Stomach (tissue), 4 donors: ENCODE measurements at regions not wholly inside any gene's neighbourhood (a gene's known extent, or its start where the extent isn't known, plus 50 kb on each side); places are given as distances from the start of the nearest gene placed in this dataset.

Experiments
- CTCF ChIP-seq, 7 experiments: fragments of 450-650 bp in 4 of 7; fragments of 200-600 bp in 3 of 7; sonication (generic) in 3 of 7; IDR thresholded peaks; one replicate each; pipeline ENCODE4 v1.5.1; 2016 to 2019; ENCODE audit warnings: antibody characterized with exemption in 7 of 7, control low read depth in 2 of 7, mild to moderate bottlenecking in 1 of 7
- EP300 ChIP-seq: sonication (generic); formaldehyde crosslinking; IDR thresholded peaks from one replicate; pipeline ENCODE4 v1.6.1; 2017; ENCODE audit warnings: antibody characterized with exemption
- POLR2A ChIP-seq, 4 donors: fragments of 450-650 bp; IDR thresholded peaks; one replicate each; pipeline ENCODE4 v1.6.1; 2016; ENCODE audit warnings: antibody characterized with exemption in 4 of 4, control low read depth in 2 of 4, mild to moderate bottlenecking in 1 of 4, moderate library complexity in 1 of 4
- POLR2AphosphoS5 ChIP-seq, 3 donors: sonication (generic); formaldehyde crosslinking; IDR thresholded peaks; one replicate each; pipeline ENCODE4 v1.6.1; 2016; ENCODE audit warnings: antibody characterized with exemption in 3 of 3

- TF ChIP-seq CTCF (IDR thresholded peaks at IDR 0.05) = no peak
- TF ChIP-seq POLR2A (IDR thresholded peaks at IDR 0.05) = no peak
- no peak for TF ChIP-seq POLR2AphosphoS5 (IDR thresholded peaks at IDR 0.05)
- no peak for TF ChIP-seq EP300
Measured at GRCh38 chr10:124162774-124163354, 69.5 kb upstream of the CHST15 start.
